Tibial artery (tissue), 4 donors: ENCODE measurements at regions not wholly inside any gene's neighbourhood (a gene's known extent, or its start where the extent isn't known, plus 50 kb on each side); places are given as distances from the start of the nearest gene placed in this dataset.

ENCODE experiments used
- DNase-seq, 2 donors: peaks; one replicate each; pipeline ENCODE4 v3.0.0-alpha.2; 2019
- H3K27ac ChIP-seq, 2 donors: fragments of 200-600 bp; sonication (generic) in 1 of 2; 1 replicate in 1 of 2; 2 replicates in 1 of 2; pipeline ENCODE4 v1.5.1; 2018 to 2019; ENCODE audit warnings: mild to moderate bottlenecking in 1 of 2
- H3K27me3 ChIP-seq, 2 donors: fragments of 200-600 bp; sonication (generic) in 1 of 2; one replicate each; pipeline versions ENCODE4 v1.5.1 to v1.6.0; 2016 to 2019
- H3K36me3 ChIP-seq, 3 donors: fragments of 200-600 bp; sonication (generic) in 2 of 3; one replicate each; pipeline ENCODE4 v1.5.1; 2016 to 2019; ENCODE audit warnings: mild to moderate bottlenecking in 2 of 3
- H3K4me1 ChIP-seq, 4 donors: fragments of 200-600 bp; sonication (generic) in 2 of 4; 1 replicate in 3 of 4; 2 replicates in 1 of 4; pipeline ENCODE4 v1.5.1; 2016 to 2019
- H3K4me3 ChIP-seq, 2 donors: fragments of 200-600 bp; sonication (generic) in 1 of 2; 1 replicate in 1 of 2; 2 replicates in 1 of 2; pipeline ENCODE4 v1.5.1; 2018 to 2019; ENCODE audit warnings: mild to moderate bottlenecking in 2 of 2
- H3K9me3 ChIP-seq, 3 donors: fragments of 200-600 bp; sonication (generic) in 1 of 3; one replicate each; pipeline ENCODE4 v1.5.1; 2016 to 2019
- intact Hi-C: fragments of 100-400 bp; cut with DNase I; formaldehyde crosslinking; loops from one replicate; pipeline ENCODE4 v1.15.0; 2023; ENCODE audit warnings: low total_unique reads
- TF ChIP-seq, protein P1 (sequence below), 2 experiments: fragments of 200-600 bp in 1 of 2; fragments of 450-650 bp in 1 of 2; IDR thresholded peaks; one replicate each; pipeline ENCODE4 v1.5.1; 2017 to 2019; ENCODE audit warnings: antibody characterized with exemption in 2 of 2, mild to moderate bottlenecking in 1 of 2, moderate library complexity in 1 of 2

DNA sequence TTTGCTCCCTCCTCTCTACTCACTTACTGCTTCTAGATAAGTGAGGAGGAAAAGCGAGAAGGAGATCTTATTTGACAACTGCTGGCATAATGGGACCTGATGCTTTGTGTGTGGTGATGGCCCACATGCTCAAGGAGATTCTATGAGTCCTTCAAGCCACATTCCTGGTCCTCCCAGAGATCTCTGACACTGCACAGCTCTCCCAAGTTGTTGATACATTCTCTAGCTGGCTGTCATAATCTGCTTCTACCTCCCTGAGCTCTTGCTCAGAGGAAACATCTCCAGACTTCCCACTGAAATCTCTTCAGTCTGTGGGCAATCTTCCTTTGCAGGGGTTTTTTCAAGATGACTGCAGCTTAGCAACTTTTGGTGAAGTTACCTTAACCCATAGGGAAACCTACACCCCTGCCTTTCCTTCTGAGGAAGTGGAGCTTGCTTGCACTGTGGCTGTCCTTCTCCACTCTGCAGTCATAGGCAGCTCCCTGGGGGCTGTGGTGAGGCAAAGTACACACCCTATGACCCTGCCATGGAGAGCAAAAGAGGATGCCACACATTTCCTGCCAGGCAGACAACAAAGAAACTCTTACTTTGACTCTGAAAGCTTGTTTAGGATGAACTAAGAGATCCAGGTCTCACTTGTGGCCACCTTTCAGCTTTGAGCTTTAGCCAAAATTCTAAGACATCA lies 163.8 kb downstream of the TMEM38B start:
- Histone ChIP-seq H3K27me3 (no peaks in the 10 kb centered on the region), H3K36me3 (no peaks in the 10 kb centered on the region), H3K27ac (no peak overlapping the region), H3K4me1 (no peaks in the 10 kb centered on the region), H3K9me3 (no peaks in the 10 kb centered on the region), H3K4me3 (no peak overlapping the region)
- TF ChIP-seq, protein P1, sequence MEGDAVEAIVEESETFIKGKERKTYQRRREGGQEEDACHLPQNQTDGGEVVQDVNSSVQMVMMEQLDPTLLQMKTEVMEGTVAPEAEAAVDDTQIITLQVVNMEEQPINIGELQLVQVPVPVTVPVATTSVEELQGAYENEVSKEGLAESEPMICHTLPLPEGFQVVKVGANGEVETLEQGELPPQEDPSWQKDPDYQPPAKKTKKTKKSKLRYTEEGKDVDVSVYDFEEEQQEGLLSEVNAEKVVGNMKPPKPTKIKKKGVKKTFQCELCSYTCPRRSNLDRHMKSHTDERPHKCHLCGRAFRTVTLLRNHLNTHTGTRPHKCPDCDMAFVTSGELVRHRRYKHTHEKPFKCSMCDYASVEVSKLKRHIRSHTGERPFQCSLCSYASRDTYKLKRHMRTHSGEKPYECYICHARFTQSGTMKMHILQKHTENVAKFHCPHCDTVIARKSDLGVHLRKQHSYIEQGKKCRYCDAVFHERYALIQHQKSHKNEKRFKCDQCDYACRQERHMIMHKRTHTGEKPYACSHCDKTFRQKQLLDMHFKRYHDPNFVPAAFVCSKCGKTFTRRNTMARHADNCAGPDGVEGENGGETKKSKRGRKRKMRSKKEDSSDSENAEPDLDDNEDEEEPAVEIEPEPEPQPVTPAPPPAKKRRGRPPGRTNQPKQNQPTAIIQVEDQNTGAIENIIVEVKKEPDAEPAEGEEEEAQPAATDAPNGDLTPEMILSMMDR (IDR thresholded peaks at IDR 0.05) = no peak
- DNase-seq = no peak
- intact Hi-C loops = no loop called here

DNA sequence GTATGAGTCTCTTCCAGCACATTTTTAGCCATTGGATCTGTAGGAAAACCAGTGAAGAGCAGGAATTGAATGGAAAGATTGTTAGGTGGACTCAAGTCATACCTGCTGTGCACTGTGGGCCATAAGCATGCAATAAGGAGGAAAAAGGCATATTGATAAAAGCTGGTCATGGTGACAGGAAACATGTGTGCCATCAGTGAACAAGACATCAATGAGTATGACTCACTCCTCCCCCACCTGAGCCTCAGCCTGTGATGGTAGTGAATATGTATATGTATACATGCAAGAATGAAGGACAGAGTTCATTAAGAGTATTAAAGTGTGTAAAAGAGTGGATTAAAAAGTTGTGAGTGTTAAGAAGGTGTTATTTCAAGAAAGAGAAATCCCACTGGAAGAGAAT lies 164.5 kb downstream of the TMEM38B start:
- TF ChIP-seq, protein P1 (IDR thresholded peaks at IDR 0.05) = no peak
- Histone ChIP-seq H3K36me3 (no peaks in the 10 kb centered on the region), H3K27ac (no peak overlapping the region), H3K4me3 (no peak overlapping the region), H3K9me3 (no peaks in the 10 kb centered on the region), H3K27me3 (no peaks in the 10 kb centered on the region), H3K4me1 (no peaks in the 10 kb centered on the region)
- intact Hi-C loops = no loop called here
- no peak for DNase-seq

DNA sequence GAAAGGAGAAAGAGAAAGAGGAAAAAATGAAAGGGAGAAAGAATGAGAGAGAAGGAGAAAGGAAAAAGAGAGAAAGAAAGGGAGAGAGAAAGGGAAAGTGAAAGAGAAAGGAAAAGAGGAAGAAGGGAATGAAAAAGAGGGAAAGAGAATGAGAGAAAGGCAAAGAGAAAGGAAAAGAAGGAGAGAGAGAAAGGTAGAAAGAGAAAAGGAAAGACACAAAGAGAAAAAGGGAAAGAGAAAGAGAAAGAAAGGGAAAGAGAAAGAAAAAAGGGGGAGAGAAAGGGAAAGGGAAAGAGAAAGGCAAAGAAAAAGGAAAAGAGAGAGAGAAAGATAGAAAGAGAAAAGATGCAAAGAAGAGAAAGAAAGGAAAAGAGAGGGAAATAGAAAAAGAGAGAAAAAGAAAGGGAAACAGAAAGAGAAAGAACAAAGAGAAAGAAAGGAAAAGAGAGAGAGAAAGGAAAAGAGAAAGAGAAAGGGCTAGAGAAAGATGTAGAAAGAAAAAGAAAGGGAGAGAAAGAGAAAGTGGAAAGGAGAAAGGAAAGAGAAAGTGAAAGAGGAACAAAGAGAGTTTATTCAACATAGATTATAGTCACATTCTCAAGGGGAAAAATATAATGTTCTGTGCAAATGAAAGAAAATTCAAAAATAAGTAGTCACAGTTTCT lies 165.2 kb downstream of the TMEM38B start:
- H3K27me3 ChIP-seq = no peaks in the 10 kb centered on the region
- no peak for DNase-seq
- H3K36me3 ChIP-seq = no peaks in the 10 kb centered on the region
- H3K9me3 ChIP-seq = no peaks in the 10 kb centered on the region
- intact Hi-C loops = no loop called here
- TF ChIP-seq, protein P1 (IDR thresholded peaks at IDR 0.05) = no peak
- no peak overlapping the region for H3K27ac ChIP-seq
- H3K4me1 ChIP-seq = no peaks in the 10 kb centered on the region
- H3K4me3 ChIP-seq = no peak overlapping the region

DNA sequence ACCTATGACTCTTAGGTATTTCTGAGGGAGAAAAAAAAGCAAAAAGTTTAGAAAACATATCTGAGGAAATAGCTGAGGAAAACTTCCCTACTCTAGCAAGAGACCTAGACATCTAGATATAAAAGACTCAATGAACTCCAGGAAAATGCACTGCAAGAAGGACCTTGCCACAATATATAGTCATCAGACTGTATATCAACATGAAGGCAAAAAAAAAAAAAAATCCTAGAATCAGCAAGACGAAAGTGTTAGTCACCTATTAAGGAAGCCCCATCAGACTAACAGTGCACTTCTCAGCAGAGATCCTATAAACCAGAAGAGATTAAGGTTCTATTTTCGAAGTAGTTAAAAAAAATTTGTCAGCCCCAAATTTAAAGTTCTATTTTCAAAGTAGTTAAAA lies 166.2 kb downstream of the TMEM38B start:
- H3K27ac ChIP-seq = no peak overlapping the region
- H3K9me3 ChIP-seq = no peaks in the 10 kb centered on the region
- TF ChIP-seq, protein P1 (IDR thresholded peaks at IDR 0.05) = no peak
- H3K4me3 ChIP-seq = no peak overlapping the region
- no peaks in the 10 kb centered on the region for H3K4me1 ChIP-seq
- no peaks in the 10 kb centered on the region for H3K27me3 ChIP-seq
- intact Hi-C loops = no loop called here
- H3K36me3 ChIP-seq = no peaks in the 10 kb centered on the region
- no peak for DNase-seq

DNA sequence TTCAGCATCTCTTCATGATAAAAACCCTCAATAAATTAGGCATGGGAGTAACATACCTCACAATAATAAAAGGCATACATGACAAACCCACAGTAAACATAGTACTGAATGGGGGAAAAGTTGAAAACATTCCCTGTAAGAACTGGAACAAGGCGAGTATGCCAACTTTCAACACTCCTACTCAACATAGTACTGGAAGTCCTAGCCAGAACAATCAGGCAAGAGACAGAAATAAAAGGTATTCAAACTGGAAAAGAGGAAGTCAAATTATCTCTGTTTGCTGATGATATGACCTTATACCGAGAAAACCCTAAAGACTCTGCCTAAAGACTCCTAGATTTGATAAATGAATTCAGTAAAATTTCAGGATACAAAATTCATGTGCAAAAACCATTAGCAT lies 167.6 kb downstream of the TMEM38B start:
- no peaks in the 10 kb centered on the region for H3K4me1 ChIP-seq
- no peaks in the 10 kb centered on the region for H3K9me3 ChIP-seq
- no peaks in the 10 kb centered on the region for H3K27me3 ChIP-seq
- TF ChIP-seq, protein P1 (IDR thresholded peaks at IDR 0.05) = no peak
- H3K4me3 ChIP-seq = no peak overlapping the region
- intact Hi-C loops = no loop called here
- H3K27ac ChIP-seq = no peak overlapping the region
- no peaks in the 10 kb centered on the region for H3K36me3 ChIP-seq
- no peak for DNase-seq
